CD4-positive, alpha-beta T cell treated with Interferon gamma for 1 hour (primary cell): ENCODE measurements at regions not wholly inside any gene's neighbourhood (a gene's known extent, or its start where the extent isn't known, plus 50 kb on each side); places are given as distances from the start of the nearest gene placed in this dataset.

Experiments
- DNase-seq: peaks from one replicate; pipeline ENCODE4 v3.0.0-alpha.2; 2020

GRCh38 chr1:29824511-29825273 lies 588.4 kb downstream of the PTPRU start:
- DNase-seq = no peak

GRCh38 chr1:29824025-29824424 lies 587.7 kb downstream of the PTPRU start:
- DNase-seq = no peak

GRCh38 chr1:29823561-29823960 lies 587.2 kb downstream of the PTPRU start:
- no peak for DNase-seq

- DNase-seq = no peak
Observed at GRCh38 chr1:29821605-29822004, 585.3 kb downstream of the PTPRU start.

- DNase-seq = no peak
Observed at GRCh38 chr1:29820401-29820800, 584.1 kb downstream of the PTPRU start.

- no peak for DNase-seq
Observed at GRCh38 chr1:29812408-29813135, 576.2 kb downstream of the PTPRU start.

GRCh38 chr1:29811727-29812407 lies 575.5 kb downstream of the PTPRU start:
- no peak for DNase-seq

GRCh38 chr1:29811247-29811646 lies 574.9 kb downstream of the PTPRU start:
- DNase-seq = no peak

GRCh38 chr1:29810121-29811120 lies 574.1 kb downstream of the PTPRU start:
- DNase-seq = no peak

- no peak for DNase-seq
Observed at GRCh38 chr1:29809446-29810120, 573.3 kb downstream of the PTPRU start.

- no peak for DNase-seq
Observed at GRCh38 chr1:29808141-29808995, 572.0 kb downstream of the PTPRU start.

GRCh38 chr1:29807689-29808088 lies 571.4 kb downstream of the PTPRU start:
- DNase-seq = no peak

- DNase-seq = no peak
Observed at GRCh38 chr1:29806646-29807319, 570.5 kb downstream of the PTPRU start.

- DNase-seq = no peak
Observed at GRCh38 chr1:29805896-29806160, 569.5 kb downstream of the PTPRU start.

GRCh38 chr1:29805122-29805895 lies 569.0 kb downstream of the PTPRU start:
- no peak for DNase-seq

- no peak for DNase-seq
Observed at GRCh38 chr1:29804181-29804899, 568.0 kb downstream of the PTPRU start.

GRCh38 chr1:29803486-29803885 lies 567.2 kb downstream of the PTPRU start:
- no peak for DNase-seq

- DNase-seq = no peak
Observed at GRCh38 chr1:29802181-29803068, 566.1 kb downstream of the PTPRU start.
